ENCODE measurements at regions not wholly inside any gene's neighbourhood (a gene's known extent, or its start where the extent isn't known, plus 50 kb on each side); places are given as distances from the start of the nearest gene placed in this dataset.
"Not testable (repeated sequence)": the region's sequence is repeated elsewhere in the genome, so short reads cannot be mapped to it uniquely, and the experiment has no call there.

- no peak for DNase-seq (ENCODE audit: low read depth in 2 of 2, low spot score in 1 of 2)
Observed at GRCh38 chr5:136924490-136924889, 559.1 kb upstream of the TRPC7 start.

DNA sequence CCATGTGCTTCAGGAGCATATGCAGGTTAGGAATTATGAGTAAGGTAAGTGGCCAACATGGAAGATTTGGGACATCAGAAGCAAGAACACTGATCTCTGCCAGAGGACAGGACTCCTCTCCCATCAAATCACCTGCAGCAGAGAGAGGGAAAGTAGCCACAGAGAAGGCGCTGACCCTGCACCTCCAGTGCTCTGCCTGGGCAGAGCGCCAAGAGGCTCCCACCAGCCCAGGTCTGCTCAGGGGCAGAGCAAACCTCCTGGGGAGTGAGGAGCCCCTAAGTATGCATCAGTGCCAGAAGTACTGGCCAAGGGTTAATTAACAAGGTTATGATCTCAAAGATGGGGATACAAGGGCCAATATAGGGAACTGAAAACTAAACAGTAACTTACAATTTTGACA is 545.3 kb upstream of the TRPC7 start:
- no peak for DNase-seq (ENCODE audit: low read depth in 2 of 2, low spot score in 1 of 2)

- DNase-seq (ENCODE audit: low read depth in 2 of 2, low spot score in 1 of 2): no peak
Observed at GRCh38 chr5:136909906-136910305, 544.6 kb upstream of the TRPC7 start.

DNA sequence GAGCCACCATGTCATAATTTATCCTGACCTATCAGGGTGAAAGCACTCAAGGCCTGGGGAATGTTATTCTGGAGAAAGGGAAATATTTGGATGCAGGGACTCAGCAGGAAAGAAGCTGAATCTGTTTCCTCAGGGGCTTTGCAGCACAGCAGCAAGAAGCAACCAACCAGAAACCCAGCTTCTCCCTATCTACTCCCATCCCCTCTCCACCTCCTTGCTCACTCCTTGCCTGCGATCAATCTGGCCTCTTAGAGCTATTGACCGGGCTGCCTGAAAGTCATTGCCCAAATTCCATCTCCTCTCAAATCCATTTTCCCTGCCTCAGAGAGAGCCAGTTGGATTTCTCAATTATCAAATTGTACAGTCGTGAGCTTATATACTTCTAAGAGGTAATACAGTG is 542.0 kb upstream of the TRPC7 start:
- DNase-seq (ENCODE audit: low read depth in 2 of 2, low spot score in 1 of 2): no peak

GRCh38 chr5:136906545-136906944 is 541.2 kb upstream of the TRPC7 start:
- no peak for DNase-seq (ENCODE audit: low read depth in 2 of 2, low spot score in 1 of 2)

DNA sequence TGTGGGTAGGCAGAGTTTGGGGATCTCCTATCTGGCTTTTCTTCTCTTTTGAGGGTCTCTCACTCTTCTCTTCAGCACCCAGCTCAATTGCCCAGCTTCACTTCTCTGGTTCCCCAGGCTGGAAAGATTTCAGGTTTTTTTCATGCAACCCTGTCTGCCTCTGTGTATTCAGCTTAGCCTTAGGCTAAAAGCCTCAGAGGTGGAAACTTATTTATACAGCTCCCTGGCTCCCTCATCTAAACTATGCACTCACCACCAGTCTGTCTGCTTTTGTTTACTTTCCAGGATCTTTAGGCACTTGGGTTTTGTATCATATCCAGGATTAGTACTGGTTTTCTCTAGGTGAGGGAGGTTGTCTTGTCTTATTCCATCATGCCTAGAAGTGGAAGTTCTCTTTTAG is 540.2 kb upstream of the TRPC7 start:
- DNase-seq (ENCODE audit: low read depth in 2 of 2, low spot score in 1 of 2): no peak

DNA sequence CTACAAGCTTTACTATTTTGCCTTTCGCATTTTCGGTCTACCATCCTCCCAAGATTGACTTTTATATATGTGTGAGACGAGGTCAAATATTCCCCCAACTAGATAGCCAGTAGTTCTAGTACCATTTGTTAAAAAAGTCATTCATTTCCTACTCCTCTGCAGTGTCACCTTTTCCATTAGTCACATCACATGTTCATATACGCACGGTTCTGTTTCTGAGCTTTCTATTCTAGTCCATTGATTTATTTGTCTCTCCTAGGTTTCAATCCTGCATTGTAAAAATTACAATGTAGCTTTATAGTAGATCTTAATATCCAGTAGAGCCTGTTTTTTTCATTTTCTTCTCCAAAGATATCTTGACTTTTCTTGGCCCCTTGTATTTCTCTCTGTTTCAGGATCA is 528.7 kb upstream of the TRPC7 start:
- no peak for DNase-seq (ENCODE audit: low read depth in 2 of 2, low spot score in 1 of 2)

DNA sequence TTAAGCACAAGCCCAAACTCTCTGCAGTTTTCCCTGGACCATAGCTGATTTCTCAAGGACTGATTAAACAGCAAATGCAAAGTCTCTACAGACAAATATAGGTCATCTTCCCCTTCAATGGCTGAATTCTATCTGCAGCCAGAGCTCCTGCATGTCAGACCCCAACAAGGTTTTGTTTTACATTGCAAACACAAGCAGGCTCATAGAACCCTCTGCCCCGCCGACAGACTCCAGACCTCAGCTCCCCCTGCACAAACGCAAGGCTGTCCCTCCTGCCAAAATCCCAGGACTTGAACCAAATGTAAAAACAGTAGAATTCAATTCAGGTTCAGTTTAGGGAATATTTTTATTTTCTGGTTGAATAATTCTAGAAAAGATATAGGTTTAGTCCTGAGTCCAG is 526.7 kb upstream of the TRPC7 start:
- no peak for DNase-seq (ENCODE audit: low read depth in 2 of 2, low spot score in 1 of 2)

- no peak for DNase-seq (ENCODE audit: low read depth in 2 of 2, low spot score in 1 of 2)
Observed at GRCh38 chr5:136891175-136891972, 526.0 kb upstream of the TRPC7 start.

- no peak for DNase-seq (ENCODE audit: low read depth in 2 of 2, low spot score in 1 of 2)
Observed at GRCh38 chr5:136890431-136891148, 525.2 kb upstream of the TRPC7 start.

DNA sequence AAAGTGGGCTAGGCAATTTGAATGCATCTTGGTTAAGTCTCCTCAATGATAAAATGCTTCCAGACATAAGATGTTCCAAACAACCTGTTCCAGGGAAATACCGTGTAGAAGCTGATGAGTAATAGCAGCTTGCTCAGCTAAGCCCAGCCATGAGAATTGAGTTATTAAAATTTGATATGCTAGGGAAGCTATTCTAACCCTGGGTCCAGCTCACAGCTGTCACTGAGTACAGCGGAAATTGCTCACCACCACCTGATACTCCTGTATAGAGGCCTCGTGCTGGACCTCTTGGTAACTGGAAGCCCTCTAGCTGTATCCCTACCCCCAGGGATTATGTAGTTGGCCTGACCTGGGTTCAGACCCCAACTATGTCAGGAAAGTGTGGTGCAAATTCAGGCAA is 521.3 kb upstream of the TRPC7 start:
- no peak for DNase-seq (ENCODE audit: low read depth in 2 of 2, low spot score in 1 of 2)

DNA sequence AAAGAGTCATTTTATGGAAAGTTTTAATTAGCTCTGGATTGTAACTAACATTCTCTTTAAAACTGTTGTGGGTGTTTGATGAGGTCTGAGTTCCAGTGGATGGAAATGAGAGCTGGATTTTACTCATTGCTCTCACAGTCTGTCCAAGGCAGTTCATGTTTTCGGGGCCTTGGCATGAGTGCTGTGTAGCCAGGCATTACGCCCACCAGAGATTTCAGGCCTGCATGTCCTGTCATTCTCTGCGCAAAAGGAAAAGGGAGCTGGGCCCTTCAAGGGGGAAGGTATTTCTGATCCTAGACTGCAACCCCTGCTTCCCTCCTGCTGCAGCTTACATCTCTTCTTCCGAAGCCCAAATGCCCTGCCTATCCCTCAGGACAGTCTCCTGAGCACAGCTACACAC is 499.6 kb upstream of the TRPC7 start:
- DNase-seq (ENCODE audit: low read depth in 2 of 2, low spot score in 1 of 2): no peak

GRCh38 chr5:136856648-136857047 is 491.3 kb upstream of the TRPC7 start:
- DNase-seq (ENCODE audit: low read depth in 2 of 2, low spot score in 1 of 2): no peak

DNA sequence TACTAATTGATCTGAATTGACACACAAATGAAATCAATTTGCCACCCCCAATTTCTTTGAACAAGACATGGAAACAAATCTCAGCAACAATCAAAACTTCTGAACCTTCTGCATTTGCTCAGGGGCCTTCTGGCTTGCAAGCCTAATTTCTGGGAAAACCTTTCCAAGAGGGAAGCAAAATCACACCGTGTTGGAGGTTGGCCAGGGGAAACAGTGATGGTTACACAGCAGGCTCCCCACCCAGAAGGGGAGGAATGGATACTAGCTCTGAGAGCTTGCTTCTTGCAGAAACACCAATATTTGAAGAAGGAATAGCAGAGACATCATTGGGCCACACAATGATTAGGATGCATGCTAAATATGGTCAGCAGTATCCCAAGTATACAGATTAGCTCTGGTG is 488.6 kb upstream of the TRPC7 start:
- DNase-seq (ENCODE audit: low read depth in 2 of 2, low spot score in 1 of 2): no peak

- DNase-seq (ENCODE audit: low read depth in 2 of 2, low spot score in 1 of 2): no peak
Observed at GRCh38 chr5:136840601-136841000, 475.3 kb upstream of the TRPC7 start.

GRCh38 chr5:136836093-136836492 is 470.7 kb upstream of the TRPC7 start:
- DNase-seq (ENCODE audit: low read depth in 2 of 2, low spot score in 1 of 2): no peak

GRCh38 chr5:136820848-136821247 is 455.5 kb upstream of the TRPC7 start:
- DNase-seq (ENCODE audit: low read depth in 2 of 2, low spot score in 1 of 2): no peak

- no peak for DNase-seq (ENCODE audit: low read depth in 2 of 2, low spot score in 1 of 2)
Observed at GRCh38 chr5:136819526-136820302, 454.4 kb upstream of the TRPC7 start.

GRCh38 chr5:136816327-136816726 is 451.0 kb upstream of the TRPC7 start:
- no peak for DNase-seq (ENCODE audit: low read depth in 2 of 2, low spot score in 1 of 2)

GRCh38 chr5:136814619-136815378 is 449.5 kb upstream of the TRPC7 start:
- DNase-seq (ENCODE audit: low read depth in 2 of 2, low spot score in 1 of 2): no peak

- DNase-seq (ENCODE audit: low read depth in 2 of 2, low spot score in 1 of 2): not testable (repeated sequence)
Observed at GRCh38 chr5:136812270-136812669, 446.9 kb upstream of the TRPC7 start.
